Erythroblast (primary cell): ENCODE measurements at regions not wholly inside any gene's neighbourhood (a gene's known extent, or its start where the extent isn't known, plus 50 kb on each side); places are given as distances from the start of the nearest gene placed in this dataset.

ENCODE experiments used
- GATA1 ChIP-seq: IDR thresholded peaks from 2 replicates; pipeline ENCODE4 v1.6.1; 2011; ENCODE audit warnings: low read depth, mild to moderate bottlenecking, control low read depth, low read length, moderate library complexity
- POLR2A ChIP-seq: IDR thresholded peaks from 2 replicates; pipeline ENCODE4 v1.6.1; 2011; ENCODE audit warnings: mild to moderate bottlenecking, low read length

DNA sequence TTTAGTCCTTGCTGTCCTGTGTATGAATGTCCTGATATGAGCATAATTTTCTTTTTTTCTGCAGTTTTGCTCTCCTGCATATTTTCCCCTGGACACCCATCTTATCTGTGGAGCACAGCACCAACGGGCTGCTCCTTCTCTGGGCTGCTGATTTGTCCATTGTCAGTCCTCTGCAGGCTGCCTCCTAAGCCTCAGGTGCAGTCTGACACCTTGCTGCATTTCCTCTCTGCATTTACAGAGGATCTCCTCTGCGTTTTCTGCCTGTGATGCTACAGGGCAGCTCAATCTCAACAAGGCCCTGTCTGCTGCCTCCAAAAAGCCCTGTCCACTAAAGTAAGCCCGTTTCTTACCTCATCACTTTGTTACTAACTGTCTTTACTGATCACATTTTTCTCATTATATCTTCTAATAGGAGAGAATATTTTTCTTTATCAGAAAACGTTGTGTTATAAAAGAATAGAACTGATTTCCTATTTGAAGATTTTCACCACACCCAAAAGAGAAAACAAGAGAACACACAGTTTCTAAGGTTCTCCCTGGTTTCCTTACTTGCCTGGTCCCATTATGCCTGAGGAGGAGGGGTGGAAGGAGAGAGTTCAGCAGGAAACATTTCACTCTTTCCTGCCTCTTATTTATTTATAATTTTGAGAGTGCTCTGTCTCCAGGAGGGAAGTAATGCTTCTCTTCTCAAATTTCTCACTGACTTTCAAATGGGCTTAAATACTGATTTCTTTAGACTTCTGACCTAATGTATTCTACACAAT is 65.6 kb upstream of the TDRD3 start:
- no peak for TF ChIP-seq POLR2A
- TF ChIP-seq GATA1 = no peak
